ENCODE measurements at regions not wholly inside any gene's neighbourhood (a gene's known extent, or its start where the extent isn't known, plus 50 kb on each side); places are given as distances from the start of the nearest gene placed in this dataset.

GRCh38 chr10:35768011-35768410 is 125.9 kb upstream of the FZD8 start:
- ChIA-PET POLR2A (ENCODE audit: partially characterized antibody) (interaction anchor here (0.6 kb wide), 1 partner anchor 655 kb away, joined by 4 read pairs; no protein-coding TSS in a partner anchor), CTCF (ENCODE audit: partially characterized antibody) (interaction anchor here (1.6 to 1.7 kb wide), 3 partner anchors 10 to 133 kb away, joined by 4 to 5 read pairs (median 4); no protein-coding TSS in a partner anchor)
- Histone ChIP-seq H3K79me2 (ENCODE audit: control insufficient read depth in 1 of 2, insufficient read depth in 2 of 2, low read length in 2 of 2) (no peaks in the 10 kb centered on the region), H2BK20ac (ENCODE audit: low read length) (no peak overlapping the region), H3K23ac (ENCODE audit: insufficient read length) (no peak overlapping the region), H3K27ac (ENCODE audit: low read depth, low read length) (no peak overlapping the region), H3K23me2 (ENCODE audit: low read depth, low read length) (no peaks in the 10 kb centered on the region), H3K14ac (ENCODE audit: insufficient read length) (no peak overlapping the region), H4K8ac (ENCODE audit: extremely low read depth, insufficient read depth, low read length) (no peak overlapping the region), H3K9ac (replicated peaks in 1 of 4; ENCODE audit: extremely low read depth in 1 of 4, low read depth in 3 of 4, low read length in 3 of 4) (no peak overlapping the region), H3K79me1 (ENCODE audit: low read depth, low read length) (no peaks in the 10 kb centered on the region), H2AK5ac (ENCODE audit: low read depth, low read length) (no peak overlapping the region), H3K18ac (ENCODE audit: extremely low read depth, low read length) (no peak overlapping the region), H3K4me3 (ENCODE audit: extremely low read depth in 1 of 4, insufficient read depth in 2 of 4, low read depth in 3 of 4, low read length in 4 of 4) (no peak overlapping the region), H3K4ac (replicated peaks; ENCODE audit: insufficient read length, low read depth, low read length) (no peak overlapping the region), H3K56ac (replicated peaks; ENCODE audit: insufficient read length, low read depth, low read length) (no peak overlapping the region), H2BK120ac (replicated peaks; ENCODE audit: low read depth, low read length) (no peak overlapping the region), H4K5ac (ENCODE audit: insufficient read length, low read depth, low read length) (no peak overlapping the region), H3K4me1 (replicated peaks in 1 of 4; ENCODE audit: control insufficient read depth in 3 of 4, insufficient read depth in 4 of 4, low read length in 3 of 4) (peaks cover 4 to 7% (median 6%) of the 10 kb centered on the region in 4 experiments; a peak in 4 of 7 replicates), H2BK12ac (ENCODE audit: low read depth, low read length) (no peak overlapping the region), H4K91ac (replicated peaks; ENCODE audit: insufficient read length, low read length) (no peak overlapping the region), H2BK15ac (ENCODE audit: low read length) (no peak overlapping the region), H3K4me2 (ENCODE audit: insufficient read depth in 1 of 2, low read depth in 2 of 2, low read length in 2 of 2) (no peak overlapping the region), H2BK5ac (ENCODE audit: low read depth, low read length) (no peak overlapping the region), H3K27me3 (replicated peaks in 1 of 4; ENCODE audit: control insufficient read depth in 3 of 4, extremely low read depth in 1 of 4, insufficient read depth in 3 of 4, low read length in 3 of 4) (no peaks in the 10 kb centered on the region), H4K20me1 (replicated peaks in 1 of 2; ENCODE audit: control insufficient read depth in 1 of 2, insufficient read depth in 2 of 2, low read length in 2 of 2) (no peaks in the 10 kb centered on the region), H3K9me3 (ENCODE audit: insufficient read depth in 2 of 2, low read depth in 1 of 2, low read length in 1 of 2) (no peaks in the 10 kb centered on the region), H2AFZ (ENCODE audit: low read length) (no peak overlapping the region), H3K36me3 (ENCODE audit: control insufficient read depth in 2 of 4, insufficient read depth in 4 of 4, low read length in 3 of 4) (no peaks in the 10 kb centered on the region)
- DNase-seq (ENCODE audit: low read depth in 1 of 2, low spot score in 2 of 2) (no peak), FAIRE-seq (no peak)
- 84% methylated on average over 5 of the region's 5 CpGs; no CpG with 5 or more reads in 1 of the 2 experiments for WGBS, 2 experiments (ENCODE audit: extremely low coverage in 1 of 2, insufficient coverage in 1 of 2, insufficient read length in 1 of 2, insufficient replicate concordance in 2 of 2, low coverage in 1 of 2, low lambda C conversion rate in 2 of 2, missing lambda C conversion rate in 1 of 2)
- no peak for TF ChIP-seq SP1 (IDR thresholded peaks at IDR 0.05; ENCODE audit: low read depth, low read length)
